ENCODE measurements at regions not wholly inside any gene's neighbourhood (a gene's known extent, or its start where the extent isn't known, plus 50 kb on each side); places are given as distances from the start of the nearest gene placed in this dataset.

DNA sequence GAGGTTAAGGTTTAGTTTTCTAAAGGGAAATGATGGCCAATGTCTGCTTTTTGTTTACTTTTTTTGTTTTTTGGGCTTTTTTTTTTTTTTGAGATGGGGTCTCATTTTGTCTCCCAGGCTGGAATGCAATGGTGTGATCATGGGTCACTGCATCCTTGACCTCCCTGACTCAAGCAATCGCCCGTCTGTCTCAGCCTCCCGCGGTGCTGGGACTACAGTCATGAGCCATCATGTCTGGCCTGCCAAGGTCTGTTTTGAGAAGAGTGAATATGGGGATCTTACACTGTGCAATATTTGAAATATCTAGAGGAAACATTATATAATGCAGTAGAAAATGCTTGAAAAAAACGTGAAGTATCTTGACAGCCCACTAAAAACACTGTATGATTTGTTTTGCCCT is 162.5 kb downstream of the GASK1B start:
- H3K9me3 Mint-ChIP-seq: peaks cover 4 to 5% of the 10 kb centered on the region in 2 donors
- H3K4me3 Mint-ChIP-seq: no peak overlapping the region
- no peaks in the 10 kb centered on the region for H3K36me3 Mint-ChIP-seq
- intact Hi-C loops (cut with micrococcal nuclease): no loop called here
- H3K27ac ChIP-seq (ENCODE audit: low read length): no peak overlapping the region
- no peak for ATAC-seq
- H3K4me1 ChIP-seq (ENCODE audit: control insufficient read depth, insufficient read depth, low read length): no peaks in the 10 kb centered on the region
- H3K36me3 ChIP-seq (ENCODE audit: control insufficient read depth, insufficient read depth, low read length): no peaks in the 10 kb centered on the region
- no peak for DNase-seq
- H3K9me3 ChIP-seq (ENCODE audit: control insufficient read depth, insufficient read depth, low read length): no peaks in the 10 kb centered on the region
- no peaks in the 10 kb centered on the region for H3K27me3 ChIP-seq (ENCODE audit: control insufficient read depth, insufficient read depth, low read length)
- H3K4me1 Mint-ChIP-seq: no peaks in the 10 kb centered on the region
- no peak overlapping the region for H3K4me3 ChIP-seq (ENCODE audit: low read length)
- H3K27me3 Mint-ChIP-seq (ENCODE audit: low read depth in 2 of 2): no peaks in the 10 kb centered on the region
- no peak overlapping the region for H3K27ac Mint-ChIP-seq
- TF ChIP-seq, protein P1, sequence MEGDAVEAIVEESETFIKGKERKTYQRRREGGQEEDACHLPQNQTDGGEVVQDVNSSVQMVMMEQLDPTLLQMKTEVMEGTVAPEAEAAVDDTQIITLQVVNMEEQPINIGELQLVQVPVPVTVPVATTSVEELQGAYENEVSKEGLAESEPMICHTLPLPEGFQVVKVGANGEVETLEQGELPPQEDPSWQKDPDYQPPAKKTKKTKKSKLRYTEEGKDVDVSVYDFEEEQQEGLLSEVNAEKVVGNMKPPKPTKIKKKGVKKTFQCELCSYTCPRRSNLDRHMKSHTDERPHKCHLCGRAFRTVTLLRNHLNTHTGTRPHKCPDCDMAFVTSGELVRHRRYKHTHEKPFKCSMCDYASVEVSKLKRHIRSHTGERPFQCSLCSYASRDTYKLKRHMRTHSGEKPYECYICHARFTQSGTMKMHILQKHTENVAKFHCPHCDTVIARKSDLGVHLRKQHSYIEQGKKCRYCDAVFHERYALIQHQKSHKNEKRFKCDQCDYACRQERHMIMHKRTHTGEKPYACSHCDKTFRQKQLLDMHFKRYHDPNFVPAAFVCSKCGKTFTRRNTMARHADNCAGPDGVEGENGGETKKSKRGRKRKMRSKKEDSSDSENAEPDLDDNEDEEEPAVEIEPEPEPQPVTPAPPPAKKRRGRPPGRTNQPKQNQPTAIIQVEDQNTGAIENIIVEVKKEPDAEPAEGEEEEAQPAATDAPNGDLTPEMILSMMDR (IDR thresholded peaks at IDR 0.05): no peak
- WGBS (ENCODE audit: insufficient coverage): 87% methylated on average over 5 of the region's 5 CpGs

DNA sequence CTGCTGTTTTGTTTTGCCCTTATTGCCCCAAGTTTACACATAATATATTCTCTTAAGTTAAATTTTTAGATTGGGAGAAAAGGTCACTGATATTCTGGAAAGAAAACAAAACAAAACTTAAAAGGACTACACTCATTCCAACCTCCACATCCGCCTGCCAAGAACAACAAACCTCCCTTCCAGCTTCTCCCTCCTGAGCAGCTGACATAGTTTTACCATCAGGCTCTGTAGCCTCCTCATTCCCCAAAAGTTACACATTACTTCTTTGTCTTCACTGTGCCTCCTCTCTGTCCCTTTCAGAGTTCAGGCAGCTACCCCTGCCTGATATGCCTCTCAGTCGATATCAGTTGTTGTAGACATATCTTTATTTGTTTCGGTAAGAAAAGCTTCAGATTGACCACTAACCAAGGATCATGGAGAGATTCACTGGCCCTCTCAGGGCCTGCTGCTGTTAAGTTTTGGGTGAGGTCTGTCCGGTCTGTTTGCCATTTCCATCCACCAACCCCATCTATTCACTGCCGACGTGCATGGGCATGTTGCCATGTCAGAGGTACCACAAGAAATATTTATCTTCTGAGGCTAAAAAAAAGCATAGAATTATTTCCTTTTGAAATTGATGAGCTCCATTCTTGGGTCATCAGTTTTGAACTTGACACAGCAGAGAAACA is 164.1 kb downstream of the GASK1B start:
- H3K36me3 ChIP-seq (ENCODE audit: control insufficient read depth, insufficient read depth, low read length): no peaks in the 10 kb centered on the region
- no peaks in the 10 kb centered on the region for H3K27me3 Mint-ChIP-seq (ENCODE audit: low read depth in 2 of 2)
- H3K36me3 Mint-ChIP-seq: no peaks in the 10 kb centered on the region
- H3K27ac Mint-ChIP-seq: no peak overlapping the region
- no peaks in the 10 kb centered on the region for H3K4me1 Mint-ChIP-seq
- H3K27ac ChIP-seq (ENCODE audit: low read length): no peak overlapping the region
- H3K4me3 Mint-ChIP-seq: no peak overlapping the region
- DNase-seq (no peak), ATAC-seq (no peak)
- H3K27me3 ChIP-seq (ENCODE audit: control insufficient read depth, insufficient read depth, low read length): no peaks in the 10 kb centered on the region
- no peak overlapping the region for H3K4me3 ChIP-seq (ENCODE audit: low read length)
- intact Hi-C loops (cut with micrococcal nuclease): no loop called here
- 91% methylated on average over 6 of the region's 6 CpGs for WGBS (ENCODE audit: insufficient coverage)
- H3K9me3 Mint-ChIP-seq: peaks cover 5 to 6% of the 10 kb centered on the region in 2 donors
- no peaks in the 10 kb centered on the region for H3K4me1 ChIP-seq (ENCODE audit: control insufficient read depth, insufficient read depth, low read length)
- TF ChIP-seq, protein P1 (IDR thresholded peaks at IDR 0.05): no peak
- no peaks in the 10 kb centered on the region for H3K9me3 ChIP-seq (ENCODE audit: control insufficient read depth, insufficient read depth, low read length)

DNA sequence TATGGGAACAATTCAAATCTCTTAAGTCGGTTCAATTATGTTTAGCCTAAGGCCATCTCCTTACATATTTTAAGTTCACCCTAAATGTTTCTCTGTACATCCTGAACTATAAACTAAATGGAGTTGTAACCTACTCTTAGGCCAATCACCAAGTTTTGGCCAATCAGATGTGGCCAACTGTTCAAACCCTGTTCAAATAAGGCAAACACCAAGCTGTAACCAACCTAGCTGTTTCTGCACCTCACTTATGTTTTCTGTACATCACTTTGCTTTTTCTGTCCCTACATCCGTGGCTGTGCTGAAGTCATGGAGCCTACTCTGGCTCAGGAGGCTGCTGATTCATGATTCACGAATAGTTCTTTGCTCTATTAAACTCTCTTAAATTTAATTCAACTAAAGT is 165.3 kb downstream of the GASK1B start:
- no peaks in the 10 kb centered on the region for H3K4me1 ChIP-seq (ENCODE audit: control insufficient read depth, insufficient read depth, low read length)
- no peaks in the 10 kb centered on the region for H3K36me3 ChIP-seq (ENCODE audit: control insufficient read depth, insufficient read depth, low read length)
- H3K27ac Mint-ChIP-seq: no peak overlapping the region
- TF ChIP-seq, protein P1 (IDR thresholded peaks at IDR 0.05): no peak
- no peak overlapping the region for H3K27ac ChIP-seq (ENCODE audit: low read length)
- H3K4me3 ChIP-seq (ENCODE audit: low read length): no peak overlapping the region
- H3K9me3 ChIP-seq (ENCODE audit: control insufficient read depth, insufficient read depth, low read length): no peaks in the 10 kb centered on the region
- H3K27me3 ChIP-seq (ENCODE audit: control insufficient read depth, insufficient read depth, low read length): no peaks in the 10 kb centered on the region
- DNase-seq: no peak
- H3K9me3 Mint-ChIP-seq: peaks cover 4 to 5% of the 10 kb centered on the region in 2 donors
- ATAC-seq: no peak
- no peaks in the 10 kb centered on the region for H3K36me3 Mint-ChIP-seq
- intact Hi-C loops (cut with micrococcal nuclease): no loop called here
- H3K4me1 Mint-ChIP-seq: no peaks in the 10 kb centered on the region
- H3K27me3 Mint-ChIP-seq (ENCODE audit: low read depth in 2 of 2): no peaks in the 10 kb centered on the region
- H3K4me3 Mint-ChIP-seq: no peak overlapping the region
- WGBS (ENCODE audit: insufficient coverage): 88% methylated on average over 3 of the region's 3 CpGs

DNA sequence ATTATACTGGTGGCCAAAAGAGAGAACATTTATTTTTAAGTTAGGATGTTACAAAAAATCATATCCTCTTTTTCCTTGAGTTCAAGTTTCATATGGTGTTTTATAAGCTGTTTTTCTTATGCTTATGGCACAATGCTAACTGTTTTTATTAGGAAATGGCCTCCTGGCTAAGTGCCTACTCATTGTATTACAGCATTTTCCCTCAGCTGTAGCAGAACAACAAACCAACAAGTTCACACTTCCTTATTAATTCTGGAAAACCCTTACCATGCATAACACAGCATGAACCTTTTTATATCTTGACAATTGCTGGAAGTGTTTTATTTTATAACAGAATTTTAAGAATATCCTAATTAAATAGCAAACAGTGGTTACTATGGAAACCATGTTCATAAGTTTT is 165.8 kb downstream of the GASK1B start:
- H3K27me3 Mint-ChIP-seq (ENCODE audit: low read depth in 2 of 2): no peaks in the 10 kb centered on the region
- no peaks in the 10 kb centered on the region for H3K36me3 Mint-ChIP-seq
- TF ChIP-seq, protein P1 (IDR thresholded peaks at IDR 0.05): no peak
- Histone ChIP-seq H3K9me3 (ENCODE audit: control insufficient read depth, insufficient read depth, low read length) (no peaks in the 10 kb centered on the region), H3K27ac (ENCODE audit: low read length) (no peak overlapping the region), H3K4me1 (ENCODE audit: control insufficient read depth, insufficient read depth, low read length) (no peaks in the 10 kb centered on the region), H3K36me3 (ENCODE audit: control insufficient read depth, insufficient read depth, low read length) (no peaks in the 10 kb centered on the region), H3K4me3 (ENCODE audit: low read length) (no peak overlapping the region), H3K27me3 (ENCODE audit: control insufficient read depth, insufficient read depth, low read length) (no peaks in the 10 kb centered on the region)
- H3K4me3 Mint-ChIP-seq: no peak overlapping the region
- peaks cover 4 to 5% of the 10 kb centered on the region in 2 donors for H3K9me3 Mint-ChIP-seq
- H3K4me1 Mint-ChIP-seq: no peaks in the 10 kb centered on the region
- no peak overlapping the region for H3K27ac Mint-ChIP-seq
- no peak for DNase-seq
- no peak for ATAC-seq
- intact Hi-C loops (cut with micrococcal nuclease): no loop called here
